ENCODE measurements at regions not wholly inside any gene's neighbourhood (a gene's known extent, or its start where the extent isn't known, plus 50 kb on each side); places are given as distances from the start of the nearest gene placed in this dataset.

DNA sequence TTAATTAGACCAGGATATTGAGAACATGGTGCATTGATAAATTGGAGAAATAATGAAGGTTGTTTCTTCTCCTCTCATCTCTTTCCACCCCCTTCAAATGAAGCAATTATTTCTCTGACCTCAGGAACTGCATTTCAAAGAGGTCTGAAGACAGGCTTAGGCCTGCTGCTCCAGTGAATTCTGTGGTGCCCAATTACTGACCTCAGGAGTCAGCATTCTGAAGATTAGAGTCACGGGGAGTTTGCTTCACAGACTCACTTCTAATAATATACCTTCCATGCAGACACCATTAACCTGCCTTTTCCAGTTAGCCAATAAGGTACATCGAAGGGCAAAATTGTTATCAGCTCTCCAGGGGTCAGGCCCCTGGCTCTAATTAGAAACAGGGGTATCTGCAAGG, 270.9 kb downstream of the GAS1 start:
- no peaks in the 10 kb centered on the region for H3F3A ChIP-seq (ENCODE audit: insufficient read depth, low read depth)
- H3K4me1 ChIP-seq (replicated peaks; ENCODE audit: insufficient read depth): no peaks in the 10 kb centered on the region
- H4K20me1 ChIP-seq (ENCODE audit: insufficient read depth): no peaks in the 10 kb centered on the region
- no peak overlapping the region for H3K4me2 ChIP-seq
- TF ChIP-seq EZH2 (IDR thresholded peaks at IDR 0.05; ENCODE audit: low read depth): no peak
- TF ChIP-seq, protein P1, sequence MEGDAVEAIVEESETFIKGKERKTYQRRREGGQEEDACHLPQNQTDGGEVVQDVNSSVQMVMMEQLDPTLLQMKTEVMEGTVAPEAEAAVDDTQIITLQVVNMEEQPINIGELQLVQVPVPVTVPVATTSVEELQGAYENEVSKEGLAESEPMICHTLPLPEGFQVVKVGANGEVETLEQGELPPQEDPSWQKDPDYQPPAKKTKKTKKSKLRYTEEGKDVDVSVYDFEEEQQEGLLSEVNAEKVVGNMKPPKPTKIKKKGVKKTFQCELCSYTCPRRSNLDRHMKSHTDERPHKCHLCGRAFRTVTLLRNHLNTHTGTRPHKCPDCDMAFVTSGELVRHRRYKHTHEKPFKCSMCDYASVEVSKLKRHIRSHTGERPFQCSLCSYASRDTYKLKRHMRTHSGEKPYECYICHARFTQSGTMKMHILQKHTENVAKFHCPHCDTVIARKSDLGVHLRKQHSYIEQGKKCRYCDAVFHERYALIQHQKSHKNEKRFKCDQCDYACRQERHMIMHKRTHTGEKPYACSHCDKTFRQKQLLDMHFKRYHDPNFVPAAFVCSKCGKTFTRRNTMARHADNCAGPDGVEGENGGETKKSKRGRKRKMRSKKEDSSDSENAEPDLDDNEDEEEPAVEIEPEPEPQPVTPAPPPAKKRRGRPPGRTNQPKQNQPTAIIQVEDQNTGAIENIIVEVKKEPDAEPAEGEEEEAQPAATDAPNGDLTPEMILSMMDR (conservative IDR thresholded peaks at IDR 0.05): no peak
- peaks cover 4% of the 10 kb centered on the region; the same call in 1 of the 2 replicates for H3K9me3 ChIP-seq (ENCODE audit: insufficient read depth, low read depth)
- H3K27ac ChIP-seq: no peak overlapping the region
- intact Hi-C loops (cut with micrococcal nuclease; ENCODE audit: unreplicated experiment): no loop called here
- no TSS peak for BruUV-seq (replicated peaks)
- H3K4me3 ChIP-seq: no peak overlapping the region
- POLR2A ChIA-PET (ENCODE audit: unreplicated experiment): no interaction called here
- no peak overlapping the region for H2AFZ ChIP-seq
- no peaks in the 10 kb centered on the region for H3K36me3 ChIP-seq (ENCODE audit: low read depth)
- no peak for DNase-seq
- no peaks in the 10 kb centered on the region for H3K9me2 ChIP-seq (ENCODE audit: insufficient read depth)
- no peaks in the 10 kb centered on the region for H3K79me2 ChIP-seq (ENCODE audit: low read depth)
- CTCF ChIA-PET: interaction anchor here (0.6 kb wide), 1 partner anchor 522 kb away, joined by 5 read pairs; no protein-coding TSS in a partner anchor
- H3K27me3 ChIP-seq (ENCODE audit: insufficient read depth, low read depth): no peaks in the 10 kb centered on the region

DNA sequence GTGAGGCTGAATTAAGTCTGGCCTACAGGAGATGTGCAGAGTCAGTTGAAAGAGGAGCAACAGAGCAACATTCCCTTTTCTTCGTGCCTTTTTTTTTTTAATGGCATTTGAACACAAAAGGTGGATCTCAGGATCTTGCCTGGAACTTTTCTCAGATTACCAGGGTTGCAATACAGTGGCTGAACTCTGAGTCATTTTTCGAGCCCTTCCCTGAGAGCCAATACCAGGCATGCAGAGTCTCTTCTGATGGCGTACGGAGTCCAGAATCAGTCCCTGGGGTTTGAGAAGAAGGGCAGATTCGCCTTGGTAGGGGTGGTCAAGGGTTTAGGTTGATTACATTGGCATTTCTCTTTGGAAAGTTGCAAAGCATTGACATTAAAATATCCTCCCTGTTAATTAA, 271.5 kb downstream of the GAS1 start:
- Histone ChIP-seq H3K27me3 (ENCODE audit: insufficient read depth, low read depth) (no peaks in the 10 kb centered on the region), H3K9me2 (ENCODE audit: insufficient read depth) (no peaks in the 10 kb centered on the region), H3K4me3 (no peak overlapping the region), H3K27ac (no peak overlapping the region), H4K20me1 (ENCODE audit: insufficient read depth) (no peaks in the 10 kb centered on the region), H3K4me1 (replicated peaks; ENCODE audit: insufficient read depth) (no peaks in the 10 kb centered on the region), H3F3A (ENCODE audit: insufficient read depth, low read depth) (no peaks in the 10 kb centered on the region), H3K79me2 (ENCODE audit: low read depth) (no peaks in the 10 kb centered on the region), H2AFZ (no peak overlapping the region), H3K36me3 (ENCODE audit: low read depth) (no peaks in the 10 kb centered on the region), H3K4me2 (no peak overlapping the region), H3K9me3 (ENCODE audit: insufficient read depth, low read depth) (peaks cover 7% of the 10 kb centered on the region)
- TF ChIP-seq, protein P1 (conservative IDR thresholded peaks at IDR 0.05): no peak
- no peak for TF ChIP-seq EZH2 (IDR thresholded peaks at IDR 0.05; ENCODE audit: low read depth)
- ChIA-PET POLR2A (ENCODE audit: unreplicated experiment) (no interaction called here), CTCF (no interaction called here)
- intact Hi-C loops (cut with micrococcal nuclease; ENCODE audit: unreplicated experiment): no loop called here
- no TSS peak for BruUV-seq (replicated peaks)
- no peak for DNase-seq

DNA sequence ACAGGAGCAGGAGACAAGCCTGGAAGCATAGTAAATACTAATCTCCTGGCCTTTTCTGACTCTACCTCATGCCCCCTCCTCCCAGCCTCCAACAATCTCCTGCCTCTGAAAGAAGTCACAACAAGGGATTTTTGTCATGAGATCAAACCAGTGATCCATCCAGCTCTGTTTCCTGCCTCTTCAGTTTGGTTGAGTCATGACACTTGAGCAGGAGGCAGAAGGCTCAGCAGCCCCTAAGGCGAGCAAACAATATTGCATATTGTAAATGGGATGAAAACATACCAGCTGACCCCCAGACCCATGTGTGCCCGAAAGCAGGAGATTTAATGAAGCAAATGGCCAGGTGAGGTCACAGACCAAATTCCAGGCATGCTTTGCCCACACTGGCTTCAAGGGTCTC, 272.8 kb downstream of the GAS1 start:
- H3K79me2 ChIP-seq (ENCODE audit: low read depth): no peaks in the 10 kb centered on the region
- no peaks in the 10 kb centered on the region for H4K20me1 ChIP-seq (ENCODE audit: insufficient read depth)
- no peak overlapping the region for H3K4me3 ChIP-seq
- ChIA-PET POLR2A (ENCODE audit: unreplicated experiment) (no interaction called here), CTCF (no interaction called here)
- no peak for DNase-seq
- no peak overlapping the region for H3K4me2 ChIP-seq
- no peak overlapping the region for H2AFZ ChIP-seq
- no peaks in the 10 kb centered on the region for H3F3A ChIP-seq (ENCODE audit: insufficient read depth, low read depth)
- no peaks in the 10 kb centered on the region for H3K9me2 ChIP-seq (ENCODE audit: insufficient read depth)
- H3K27ac ChIP-seq: no peak overlapping the region
- TF ChIP-seq, protein P1 (conservative IDR thresholded peaks at IDR 0.05): no peak
- TF ChIP-seq EZH2 (IDR thresholded peaks at IDR 0.05; ENCODE audit: low read depth): no peak
- intact Hi-C loops (cut with micrococcal nuclease; ENCODE audit: unreplicated experiment): no loop called here
- H3K4me1 ChIP-seq (replicated peaks; ENCODE audit: insufficient read depth): no peaks in the 10 kb centered on the region
- no TSS peak for BruUV-seq (replicated peaks)
- peaks cover 9% of the 10 kb centered on the region for H3K9me3 ChIP-seq (ENCODE audit: insufficient read depth, low read depth)
- no peaks in the 10 kb centered on the region for H3K36me3 ChIP-seq (ENCODE audit: low read depth)
- H3K27me3 ChIP-seq (ENCODE audit: insufficient read depth, low read depth): no peaks in the 10 kb centered on the region

All from PC-9 (cell line).